A549 (cell line): ENCODE measurements at regions not wholly inside any gene's neighbourhood (a gene's known extent, or its start where the extent isn't known, plus 50 kb on each side); places are given as distances from the start of the nearest gene placed in this dataset.
"Not testable (repeated sequence)": the region's sequence is repeated elsewhere in the genome, so short reads cannot be mapped to it uniquely, and the experiment has no call there.

Experiments used
- ATAC-seq, 2 experiments: fragments of 200-7000 bp in 1 of 2; fragments of >200 bp in 1 of 2; cut with Nextera tagmentation in 1 of 2; cut with Tn5 transposase in 1 of 2; 3 replicates each; pipeline versions ENCODE4 v1.8.0 to v1.9.1; 2018 to 2020; ENCODE audit warnings: mild to moderate bottlenecking in 1 of 2, moderate library complexity in 1 of 2
- CTCF ChIA-PET: fragments of 300-600 bp; sonication (Branson Sonifier 250); formaldehyde crosslinking; extraction: SDS; loops from one replicate; lab custom pipeline; 2021; ENCODE audit warnings: antibody characterized with exemption, inconsistent platforms; lab: Yijun Ruan, JAX
- POLR2A ChIA-PET: fragments of 350-600 bp; formaldehyde crosslinking; extraction: SDS; loops from one replicate; lab custom pipeline; 2021; ENCODE audit warnings: antibody characterized with exemption, inconsistent platforms; lab: Yijun Ruan, JAX
- DNase-seq, 2 experiments: peaks; one replicate each; pipeline versions ENCODE4 v3.0.0 to v3.0.0-alpha.2; 2011 to 2016; ENCODE audit warnings: low read depth in 1 of 2, low spot score in 1 of 2
- FAIRE-seq: peaks from 2 replicates; lab custom pipeline; 2011; peaks lifted over from hg19 to GRCh38; lab: Jason Lieb, UNC
- H3K27ac ChIP-seq, 2 experiments: fragments of >200 bp; sonication (Bioruptor Twin); formaldehyde crosslinking; 3 replicates each; pipeline ENCODE4 v1.5.1; 2016 to 2017
- H3K4me1 ChIP-seq: fragments of >200 bp; sonication (Bioruptor Twin); formaldehyde crosslinking; 3 replicates; pipeline ENCODE4 v1.6.1; 2016
- H3K4me2 ChIP-seq: fragments of >200 bp; sonication (Bioruptor Twin); formaldehyde crosslinking; 3 replicates; pipeline ENCODE4 v1.6.1; 2016
- H3K4me3 ChIP-seq: fragments of >200 bp; sonication (Bioruptor Twin); formaldehyde crosslinking; 3 replicates; pipeline ENCODE4 v1.5.1; 2016
- H3K9me3 ChIP-seq: fragments of >200 bp; sonication (Bioruptor Twin); formaldehyde crosslinking; 3 replicates; pipeline ENCODE4 v1.6.1; 2016
- CEBPB ChIP-seq, 2 experiments: fragments of >200 bp in 1 of 2; sonication (Bioruptor Twin) in 1 of 2; formaldehyde crosslinking in 1 of 2; IDR thresholded peaks; 2 replicates each; pipeline ENCODE4 v1.6.1; 2012 to 2016
- CTCF ChIP-seq: fragments of >200 bp; sonication (Bioruptor Twin); formaldehyde crosslinking; IDR thresholded peaks from 3 replicates; pipeline ENCODE4 v1.5.1; 2016
- EHMT2 ChIP-seq: fragments of 200-600 bp; sonication (generic); IDR thresholded peaks from 2 replicates; pipeline ENCODE4 v1.6.1; 2016; ENCODE audit warnings: antibody characterized with exemption, low read depth, mild to moderate bottlenecking, moderate library complexity
- EP300 ChIP-seq, 2 experiments: fragments of >200 bp; sonication (Bioruptor Twin); formaldehyde crosslinking; IDR thresholded peaks; 2 replicates in 1 of 2; 3 replicates in 1 of 2; pipeline ENCODE4 v1.6.1; 2016 to 2017
- FOSL2 ChIP-seq, 2 experiments: fragments of 450-650 bp in 1 of 2; fragments of >200 bp in 1 of 2; sonication (Bioruptor Twin) in 1 of 2; formaldehyde crosslinking; IDR thresholded peaks; 2 replicates each; pipeline versions ENCODE4 v1.5.0 to v1.6.1; 2016 to 2020; ENCODE audit warnings: mild to moderate bottlenecking in 1 of 2, moderate library complexity in 1 of 2
- FOXS1 ChIP-seq: fragments of 250-450 bp; sonication (Bioruptor Pico); IDR thresholded peaks from 2 replicates; pipeline ENCODE4 v1.5.0; 2020; ENCODE audit warnings: mild to moderate bottlenecking, moderate library complexity
- GATA3 ChIP-seq: IDR thresholded peaks from 2 replicates; pipeline ENCODE4 v1.6.1; 2012; ENCODE audit warnings: borderline replicate concordance
- HOXB5 ChIP-seq: fragments of 250-450 bp; sonication (Bioruptor Pico); IDR thresholded peaks from 2 replicates; pipeline ENCODE4 v1.5.0; 2020; ENCODE audit warnings: mild to moderate bottlenecking, moderate library complexity
- JUN ChIP-seq, 2 experiments: fragments of >200 bp; sonication (Bioruptor Twin); formaldehyde crosslinking; IDR thresholded peaks; 2 replicates in 1 of 2; 3 replicates in 1 of 2; pipeline ENCODE4 v1.6.1; 2016 to 2017
- JUNB ChIP-seq: fragments of >200 bp; sonication (Bioruptor Twin); formaldehyde crosslinking; IDR thresholded peaks from 2 replicates; pipeline ENCODE4 v1.6.1; 2016
- MAX ChIP-seq: IDR thresholded peaks from 2 replicates; pipeline ENCODE4 v1.6.1; 2012
- USF2 ChIP-seq: fragments of 450-650 bp; IDR thresholded peaks from 2 replicates; pipeline ENCODE4 v1.6.1; 2014; ENCODE audit warnings: antibody characterized with exemption
- ZC3H11A ChIP-seq: fragments of 450-650 bp; IDR thresholded peaks from 2 replicates; pipeline ENCODE4 v1.6.1; 2014; ENCODE audit warnings: antibody characterized with exemption, mild to moderate bottlenecking
- ZFP36 ChIP-seq: fragments of 450-650 bp; IDR thresholded peaks from 2 replicates; pipeline ENCODE4 v1.6.1; 2014; ENCODE audit warnings: borderline replicate concordance; ENCODE audit not compliant: partially characterized antibody
- WGBS: methylation state at CpG from one replicate; pipeline ENCODE4 v1.1.6; 2017; ENCODE audit errors: missing lambda C conversion rate; 5-methylcytosine and 5-hydroxymethylcytosine counted together
- TF ChIP-seq, protein P1 (sequence below): IDR thresholded peaks from 2 replicates; pipeline ENCODE4 v1.6.1; 2012
- TF ChIP-seq, protein P2 (sequence below): fragments of >200 bp; sonication (Bioruptor Twin); formaldehyde crosslinking; IDR thresholded peaks from 3 replicates; pipeline ENCODE4 v1.6.1; 2016

- DNase-seq, result no peak
- Histone ChIP-seq H3K4me2 (no peak overlapping the region), H3K27ac (no peak overlapping the region), H3K4me1 (peaks cover 18% of the 10 kb centered on the region), H3K4me3 (no peak overlapping the region), H3K9me3 (no peaks in the 10 kb centered on the region)
- ChIA-PET POLR2A (no interaction called here), CTCF (interaction anchor here (1.0 to 4.1 kb wide), 15 partner anchors 10 to 1764 kb away, joined by 3 to 32 read pairs (median 5); no protein-coding TSS in a partner anchor)
- no peak for ATAC-seq
- no peak for FAIRE-seq
- TF ChIP-seq CEBPB (IDR thresholded peaks at IDR 0.05), result no peak
- TF ChIP-seq EP300 (IDR thresholded peaks at IDR 0.05), result no peak
- TF ChIP-seq ZC3H11A, result no peak
- TF ChIP-seq USF2, result no peak
- WGBS, result 76% methylated on average over 3 of the region's 3 CpGs
Measured at GRCh38 chr10:30686708-30687107, 57.2 kb upstream of the LYZL2 start.

DNA sequence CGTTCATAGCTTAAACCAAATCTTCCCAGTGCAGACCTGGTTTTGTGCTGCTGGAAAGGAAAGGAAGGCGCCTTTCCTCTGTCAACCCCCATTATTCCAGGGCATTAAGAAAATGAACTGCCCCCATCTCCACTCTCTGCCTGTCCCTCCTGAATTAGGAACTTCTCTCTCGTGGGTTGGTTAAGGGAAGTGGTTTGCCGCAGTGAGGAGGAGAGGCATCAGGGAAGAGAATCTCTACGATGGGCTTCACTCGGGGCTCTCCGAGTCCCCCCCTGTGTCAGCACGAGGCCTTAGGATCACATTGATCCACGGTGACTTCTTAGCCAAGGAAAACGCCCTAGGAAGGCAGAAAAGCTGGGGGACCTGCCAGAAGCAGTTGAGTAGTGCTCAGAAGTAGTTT is 53.9 kb upstream of the LYZL2 start:
- FAIRE-seq, result no peak
- peak overlapping the region in 1 of 2 experiments; percentile 77; a peak in 4 of 6 replicates for H3K27ac ChIP-seq
- no peak for DNase-seq
- POLR2A ChIA-PET, result no interaction called here
- no peak for ATAC-seq
- TF ChIP-seq GATA3 (no peak), CTCF (no peak), ZFP36 (no peak)
- no peak overlapping the region for H3K4me2 ChIP-seq
- H3K4me1 ChIP-seq, result peaks cover 20% of the 10 kb centered on the region
- H3K4me3 ChIP-seq, result no peak overlapping the region
- 88% methylated on average over 10 of the region's 10 CpGs for WGBS
- peaks cover 16% of the 10 kb centered on the region; the same call in 2 of the 3 replicates for H3K9me3 ChIP-seq
- CTCF ChIA-PET, result interaction anchor here (1.9 kb wide), 1 partner anchor 12 kb away, joined by 8 read pairs; no protein-coding TSS in a partner anchor

GRCh38 chr10:30682377-30683199 is 53.0 kb upstream of the LYZL2 start:
- WGBS, result 44% methylated on average over 9 of the region's 9 CpGs
- Histone ChIP-seq H3K27ac (peak overlapping the region; percentile 59 to 77; a peak in 5 of 6 replicates), H3K9me3 (peaks cover 16% of the 10 kb centered on the region; the same call in 2 of the 3 replicates), H3K4me2 (peak overlapping the region; percentile 45), H3K4me1 (peaks cover 14% of the 10 kb centered on the region)
- H3K4me3 ChIP-seq, POLR2A ChIA-PET: not testable (repeated sequence)
- ATAC-seq (peak; percentile 98), FAIRE-seq (peak; percentile 96), DNase-seq (peak; percentile 92 to 97)
- TF ChIP-seq CEBPB (IDR thresholded peaks at IDR 0.05) (peak in 1 of 2 experiments; percentile 57; a peak in 2 of 4 replicates), GATA3 (peak; percentile 97), EHMT2 (peak; percentile 68), FOXS1 (CRISPR knock-in tag) (0 out of 2 replicates have a peak, but pooled peaks have one; percentile 5), EP300 (IDR thresholded peaks at IDR 0.05) (peak; percentile 57 to 70; a peak in 2 of 5 replicates), FOSL2 (IDR thresholded peaks at IDR 0.05) (peak; percentile 93), FOSL2 (CRISPR knock-in tag; IDR thresholded peaks at IDR 0.05) (peak; percentile 99), JUNB (peak; percentile 89), JUN (IDR thresholded peaks at IDR 0.05) (peak; percentile 68 to 77; a peak in 3 of 5 replicates), MAX (peak; percentile 65), HOXB5 (CRISPR knock-in tag) (peak; percentile 81; the same call in 1 of the 2 replicates)
- TF ChIP-seq, protein P1, sequence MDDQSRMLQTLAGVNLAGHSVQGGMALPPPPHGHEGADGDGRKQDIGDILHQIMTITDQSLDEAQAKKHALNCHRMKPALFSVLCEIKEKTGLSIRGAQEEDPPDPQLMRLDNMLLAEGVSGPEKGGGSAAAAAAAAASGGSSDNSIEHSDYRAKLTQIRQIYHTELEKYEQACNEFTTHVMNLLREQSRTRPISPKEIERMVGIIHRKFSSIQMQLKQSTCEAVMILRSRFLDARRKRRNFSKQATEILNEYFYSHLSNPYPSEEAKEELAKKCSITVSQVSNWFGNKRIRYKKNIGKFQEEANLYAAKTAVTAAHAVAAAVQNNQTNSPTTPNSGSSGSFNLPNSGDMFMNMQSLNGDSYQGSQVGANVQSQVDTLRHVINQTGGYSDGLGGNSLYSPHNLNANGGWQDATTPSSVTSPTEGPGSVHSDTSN, result peak; percentile 62; the same call in 1 of the 2 replicates
- TF ChIP-seq, protein P2, sequence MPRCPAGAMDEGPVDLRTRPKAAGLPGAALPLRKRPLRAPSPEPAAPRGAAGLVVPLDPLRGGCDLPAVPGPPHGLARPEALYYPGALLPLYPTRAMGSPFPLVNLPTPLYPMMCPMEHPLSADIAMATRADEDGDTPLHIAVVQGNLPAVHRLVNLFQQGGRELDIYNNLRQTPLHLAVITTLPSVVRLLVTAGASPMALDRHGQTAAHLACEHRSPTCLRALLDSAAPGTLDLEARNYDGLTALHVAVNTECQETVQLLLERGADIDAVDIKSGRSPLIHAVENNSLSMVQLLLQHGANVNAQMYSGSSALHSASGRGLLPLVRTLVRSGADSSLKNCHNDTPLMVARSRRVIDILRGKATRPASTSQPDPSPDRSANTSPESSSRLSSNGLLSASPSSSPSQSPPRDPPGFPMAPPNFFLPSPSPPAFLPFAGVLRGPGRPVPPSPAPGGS, result 0 out of 3 replicates have a peak, but pooled peaks have one; percentile 66
- CTCF ChIA-PET, result interaction anchor here (0.6 to 1.9 kb wide), 2 partner anchors 11 to 166 kb away, joined by 5 to 8 read pairs; no protein-coding TSS in a partner anchor
